Activated CD8-positive, alpha-beta memory T cell treated with anti-CD3 and anti-CD28 coated beads, Interleukin-2, amount 10 ng/mL, durations not matched to agents 7 days and 5 days (primary cell): ENCODE measurements at regions not wholly inside any gene's neighbourhood (a gene's known extent, or its start where the extent isn't known, plus 50 kb on each side); places are given as distances from the start of the nearest gene placed in this dataset.

ENCODE experiments used
- ATAC-seq: fragments of 150-1000 bp; cut with Tn5 transposase; one replicate; pipeline ENCODE4 v1.10.0; 2021; ENCODE audit warnings: moderate library complexity
- CTCF ChIA-PET: fragments of 350-600 bp; sonication (Branson Sonifier 250); formaldehyde crosslinking; loops from one replicate; lab custom pipeline; 2021; ENCODE audit warnings: antibody characterized with exemption; lab: Charles Lee
- DNase-seq: peaks from one replicate; pipeline ENCODE4 v3.0.0-alpha.2; 2020
- H3K27ac Mint-ChIP-seq: one replicate; pipeline ENCODE4 v1.8.0; 2021; ENCODE audit warnings: mild to moderate bottlenecking, mixed read lengths
- H3K27me3 Mint-ChIP-seq: one replicate; pipeline ENCODE4 v1.8.0; 2021; ENCODE audit warnings: mixed read lengths
- H3K36me3 Mint-ChIP-seq: one replicate; pipeline ENCODE4 v1.8.0; 2021; ENCODE audit warnings: mild to moderate bottlenecking, mixed read lengths
- H3K4me1 Mint-ChIP-seq: one replicate; pipeline ENCODE4 v1.8.0; 2021; ENCODE audit warnings: mixed read lengths
- H3K4me3 Mint-ChIP-seq: one replicate; pipeline ENCODE4 v1.8.0; 2021; ENCODE audit warnings: mild to moderate bottlenecking, moderate library complexity, mixed read lengths
- H3K9me3 Mint-ChIP-seq: one replicate; pipeline ENCODE4 v1.8.0; 2022; ENCODE audit warnings: low read depth, mixed read lengths

GRCh38 chr2:215746887-215747615, 266.3 kb downstream of the MREG start:
- H3K4me1 Mint-ChIP-seq, result peaks cover 10% of the 10 kb centered on the region
- H3K36me3 Mint-ChIP-seq, result no peaks in the 10 kb centered on the region

GRCh38 chr2:215746226-215746886, 267.0 kb downstream of the MREG start:
- H3K9me3 Mint-ChIP-seq, result no peaks in the 10 kb centered on the region
- CTCF ChIA-PET, result no interaction called here
- H3K27ac Mint-ChIP-seq, result no peak overlapping the region
- no peaks in the 10 kb centered on the region for H3K27me3 Mint-ChIP-seq
- no peak for DNase-seq
- ATAC-seq, result no peak
- peaks cover 10% of the 10 kb centered on the region for H3K4me1 Mint-ChIP-seq
- H3K4me3 Mint-ChIP-seq, result no peak overlapping the region
- no peaks in the 10 kb centered on the region for H3K36me3 Mint-ChIP-seq

More at GRCh38 chr2:215746887-215747615, 266.3 kb downstream of the MREG start:
- Mint-ChIP-seq H3K4me3 (no peak overlapping the region), H3K9me3 (no peaks in the 10 kb centered on the region), H3K27me3 (peaks cover 2% of the 10 kb centered on the region), H3K27ac (no peak overlapping the region)
- ATAC-seq (no peak), DNase-seq (no peak)
- CTCF ChIA-PET, result no interaction called here

- no peak for DNase-seq
- Mint-ChIP-seq H3K27me3 (peaks cover 1% of the 10 kb centered on the region), H3K27ac (no peak overlapping the region), H3K4me1 (peaks cover 4% of the 10 kb centered on the region), H3K36me3 (no peaks in the 10 kb centered on the region), H3K4me3 (no peak overlapping the region), H3K9me3 (no peaks in the 10 kb centered on the region)
- no peak for ATAC-seq
- CTCF ChIA-PET, result interaction anchor here (1.1 kb wide), 1 partner anchor 21 kb away, joined by 4 read pairs; no protein-coding TSS in a partner anchor
These were observed 268.0 kb downstream of the MREG start for GRCh38 chr2:215745331-215745730.

GRCh38 chr2:215744514-215744913, 268.8 kb downstream of the MREG start:
- H3K27ac Mint-ChIP-seq, result no peak overlapping the region
- H3K27me3 Mint-ChIP-seq, result peaks cover 2% of the 10 kb centered on the region

GRCh38 chr2:215743066-215743465, 270.3 kb downstream of the MREG start:
- H3K27me3 Mint-ChIP-seq, result peaks cover 2% of the 10 kb centered on the region
- H3K9me3 Mint-ChIP-seq, result no peaks in the 10 kb centered on the region
- no peaks in the 10 kb centered on the region for H3K36me3 Mint-ChIP-seq
- H3K4me3 Mint-ChIP-seq, result no peak overlapping the region
- CTCF ChIA-PET, result no interaction called here
- peaks cover 4% of the 10 kb centered on the region for H3K4me1 Mint-ChIP-seq
- ATAC-seq (no peak), DNase-seq (no peak)
- H3K27ac Mint-ChIP-seq, result no peak overlapping the region

More at GRCh38 chr2:215744514-215744913, 268.8 kb downstream of the MREG start:
- no peaks in the 10 kb centered on the region for H3K9me3 Mint-ChIP-seq
- DNase-seq, result no peak
- ATAC-seq, result no peak
- CTCF ChIA-PET, result no interaction called here
- no peak overlapping the region for H3K4me3 Mint-ChIP-seq
- H3K4me1 Mint-ChIP-seq, result peaks cover 4% of the 10 kb centered on the region
- H3K36me3 Mint-ChIP-seq, result no peaks in the 10 kb centered on the region

GRCh38 chr2:215742021-215742420, 271.3 kb downstream of the MREG start:
- CTCF ChIA-PET, result no interaction called here
- no peaks in the 10 kb centered on the region for H3K36me3 Mint-ChIP-seq
- DNase-seq, result no peak
- no peak overlapping the region for H3K4me3 Mint-ChIP-seq
- ATAC-seq, result no peak
- H3K27me3 Mint-ChIP-seq, result peaks cover 4% of the 10 kb centered on the region
- H3K9me3 Mint-ChIP-seq, result no peaks in the 10 kb centered on the region
- H3K4me1 Mint-ChIP-seq, result peaks cover 4% of the 10 kb centered on the region
- H3K27ac Mint-ChIP-seq, result no peak overlapping the region

GRCh38 chr2:215740071-215740470, 273.3 kb downstream of the MREG start:
- Mint-ChIP-seq H3K4me3 (no peak overlapping the region), H3K36me3 (no peaks in the 10 kb centered on the region), H3K27ac (no peak overlapping the region), H3K4me1 (no peaks in the 10 kb centered on the region), H3K27me3 (peaks cover 4% of the 10 kb centered on the region), H3K9me3 (no peaks in the 10 kb centered on the region)
- ATAC-seq (no peak), DNase-seq (no peak)
- CTCF ChIA-PET, result no interaction called here

- no peak for DNase-seq
- H3K27ac Mint-ChIP-seq, result no peak overlapping the region
- CTCF ChIA-PET, result no interaction called here
- no peaks in the 10 kb centered on the region for H3K4me1 Mint-ChIP-seq
- H3K36me3 Mint-ChIP-seq, result no peaks in the 10 kb centered on the region
- no peak overlapping the region for H3K4me3 Mint-ChIP-seq
- H3K9me3 Mint-ChIP-seq, result no peaks in the 10 kb centered on the region
- H3K27me3 Mint-ChIP-seq, result peaks cover 4% of the 10 kb centered on the region
- ATAC-seq, result no peak
These were observed 275.0 kb downstream of the MREG start for GRCh38 chr2:215738351-215738750.

- CTCF ChIA-PET, result no interaction called here
- peaks cover 4% of the 10 kb centered on the region for H3K27me3 Mint-ChIP-seq
- H3K4me3 Mint-ChIP-seq, result no peak overlapping the region
These were observed 275.9 kb downstream of the MREG start for GRCh38 chr2:215737477-215737876.

GRCh38 chr2:215736653-215737290, 276.6 kb downstream of the MREG start:
- DNase-seq (no peak), ATAC-seq (no peak)
- Mint-ChIP-seq H3K27ac (no peak overlapping the region), H3K4me3 (no peak overlapping the region), H3K4me1 (no peaks in the 10 kb centered on the region), H3K36me3 (no peaks in the 10 kb centered on the region), H3K9me3 (no peaks in the 10 kb centered on the region), H3K27me3 (peaks cover 4% of the 10 kb centered on the region)
- CTCF ChIA-PET, result interaction anchor here (1.0 kb wide), 1 partner anchor 195 kb away, joined by 3 read pairs; no protein-coding TSS in a partner anchor

More at GRCh38 chr2:215737477-215737876, 275.9 kb downstream of the MREG start:
- Mint-ChIP-seq H3K27ac (no peak overlapping the region), H3K9me3 (no peaks in the 10 kb centered on the region), H3K36me3 (no peaks in the 10 kb centered on the region), H3K4me1 (no peaks in the 10 kb centered on the region)
- ATAC-seq, result no peak
- DNase-seq, result no peak

GRCh38 chr2:215731108-215731658, 282.2 kb downstream of the MREG start:
- Mint-ChIP-seq H3K27me3 (peaks cover 7% of the 10 kb centered on the region), H3K9me3 (no peaks in the 10 kb centered on the region), H3K4me1 (no peaks in the 10 kb centered on the region), H3K36me3 (no peaks in the 10 kb centered on the region), H3K4me3 (no peak overlapping the region), H3K27ac (no peak overlapping the region)
- DNase-seq (no peak), ATAC-seq (no peak)
- CTCF ChIA-PET, result no interaction called here

GRCh38 chr2:215729985-215730620, 283.2 kb downstream of the MREG start:
- H3K9me3 Mint-ChIP-seq, result no peaks in the 10 kb centered on the region
- CTCF ChIA-PET, result no interaction called here
- H3K4me3 Mint-ChIP-seq, result no peak overlapping the region
- no peak overlapping the region for H3K27ac Mint-ChIP-seq
- DNase-seq (no peak), ATAC-seq (no peak)
- H3K27me3 Mint-ChIP-seq, result peaks cover 7% of the 10 kb centered on the region
- H3K36me3 Mint-ChIP-seq, result no peaks in the 10 kb centered on the region
- no peaks in the 10 kb centered on the region for H3K4me1 Mint-ChIP-seq

GRCh38 chr2:215728504-215729065, 284.8 kb downstream of the MREG start:
- H3K36me3 Mint-ChIP-seq, result no peaks in the 10 kb centered on the region
- no peaks in the 10 kb centered on the region for H3K4me1 Mint-ChIP-seq
- H3K27ac Mint-ChIP-seq, result no peak overlapping the region
- H3K4me3 Mint-ChIP-seq, result no peak overlapping the region
- no peaks in the 10 kb centered on the region for H3K9me3 Mint-ChIP-seq
- DNase-seq, result no peak
- H3K27me3 Mint-ChIP-seq, result peaks cover 7% of the 10 kb centered on the region
- no peak for ATAC-seq
- CTCF ChIA-PET, result no interaction called here
